Upper lobe of left lung (tissue), 4 donors: ENCODE measurements at regions not wholly inside any gene's neighbourhood (a gene's known extent, or its start where the extent isn't known, plus 50 kb on each side); places are given as distances from the start of the nearest gene placed in this dataset.

Experiments used
- CTCF ChIP-seq, 6 experiments: fragments of 450-650 bp in 4 of 6; fragments of 200-600 bp in 2 of 6; sonication (generic) in 2 of 6; IDR thresholded peaks; one replicate each; pipeline ENCODE4 v1.5.1; 2016 to 2019; ENCODE audit warnings: antibody characterized with exemption in 6 of 6
- EP300 ChIP-seq, 4 donors: sonication (generic); formaldehyde crosslinking; IDR thresholded peaks; one replicate each; pipeline ENCODE4 v1.5.1; 2017; ENCODE audit warnings: antibody characterized with exemption in 4 of 4, control low read depth in 2 of 4
- POLR2A ChIP-seq, 4 donors: fragments of 450-650 bp; IDR thresholded peaks; one replicate each; pipeline ENCODE4 v1.5.1; 2016 to 2017; ENCODE audit warnings: antibody characterized with exemption in 4 of 4, mild to moderate bottlenecking in 2 of 4

- TF ChIP-seq CTCF (IDR thresholded peaks at IDR 0.05) = no peak
- TF ChIP-seq POLR2A (IDR thresholded peaks at IDR 0.05) = no peak
- TF ChIP-seq EP300 (IDR thresholded peaks at IDR 0.05) = no peak
These were observed 662.6 kb upstream of the FAM98A start for GRCh38 chr2:34261701-34262100.
